ENCODE measurements at regions not wholly inside any gene's neighbourhood (a gene's known extent, or its start where the extent isn't known, plus 50 kb on each side); places are given as distances from the start of the nearest gene placed in this dataset.

GRCh38 chr1:229991104-229991513 is 75.9 kb upstream of the GALNT2 start:
- dilution Hi-C loops (cut with MboI; ENCODE audit: extremely low pct_ligation_motif_present, low sequenced_read_pairs) = no loop called here
- no peak overlapping the region for H3K4me3 ChIP-seq (ENCODE audit: control insufficient read depth in 2 of 3, extremely low read depth in 1 of 3, insufficient read depth in 2 of 3, low read depth in 1 of 3, low read length in 3 of 3)

GRCh38 chr1:229991724-229992333 is 75.2 kb upstream of the GALNT2 start:
- no peaks in the 10 kb centered on the region for H3K36me3 ChIP-seq (ENCODE audit: control insufficient read depth in 2 of 2, extremely low read depth in 1 of 2, insufficient read depth in 2 of 2, low read length in 2 of 2)
- dilution Hi-C loops (cut with MboI; ENCODE audit: extremely low pct_ligation_motif_present, low sequenced_read_pairs) = no loop called here

More at GRCh38 chr1:229991104-229991513, 75.9 kb upstream of the GALNT2 start:
- no peaks in the 10 kb centered on the region for H3K9me1 ChIP-seq (ENCODE audit: control insufficient read depth, extremely low read depth, insufficient read depth, low read length)
- H3K9me3 ChIP-seq (ENCODE audit: control insufficient read depth, low read depth, low read length) = no peaks in the 10 kb centered on the region
- H3K27me3 ChIP-seq (ENCODE audit: control insufficient read depth, extremely low read depth, insufficient read depth, low read length) = no peaks in the 10 kb centered on the region
- H3K27ac ChIP-seq (ENCODE audit: control insufficient read depth, insufficient read depth, low read length) = no peak overlapping the region
- no peaks in the 10 kb centered on the region for H4K20me1 ChIP-seq (ENCODE audit: control insufficient read depth, extremely low read depth, insufficient read depth, low read length)
- H3K36me3 ChIP-seq (ENCODE audit: control insufficient read depth in 2 of 2, extremely low read depth in 1 of 2, insufficient read depth in 2 of 2, low read length in 2 of 2) = no peaks in the 10 kb centered on the region
- H2AFZ ChIP-seq (ENCODE audit: control insufficient read depth, low read length) = no peak overlapping the region
- TF ChIP-seq EZH2 (IDR thresholded peaks at IDR 0.05; ENCODE audit: low read length) (no peak), CTCF (optimal IDR thresholded peaks at IDR 0.05 in 1 of 3, IDR thresholded peaks at IDR 0.05 in 1 of 3, conservative IDR thresholded peaks at IDR 0.05 in 1 of 3; ENCODE audit: extremely low read depth in 1 of 3, insufficient read depth in 2 of 3, low read length in 3 of 3) (no peak)
- H3K9ac ChIP-seq (ENCODE audit: control insufficient read depth, extremely low read depth, insufficient read depth, low read length) = no peak overlapping the region
- H3K79me2 ChIP-seq (ENCODE audit: control insufficient read depth, insufficient read depth, low read length) = no peaks in the 10 kb centered on the region
- H3K4me1 ChIP-seq (ENCODE audit: control insufficient read depth, extremely low read depth, insufficient read depth, low read length) = peaks cover under 1% of the 10 kb centered on the region
- H3K4me2 ChIP-seq (ENCODE audit: control insufficient read depth, extremely low read depth, insufficient read depth, low read depth, low read length) = no peak overlapping the region
- FAIRE-seq (no peak), DNase-seq (ENCODE audit: low read depth, low spot score) (no peak)

More at GRCh38 chr1:229991724-229992333, 75.2 kb upstream of the GALNT2 start:
- Histone ChIP-seq H3K79me2 (ENCODE audit: control insufficient read depth, insufficient read depth, low read length) (no peaks in the 10 kb centered on the region), H3K4me1 (ENCODE audit: control insufficient read depth, extremely low read depth, insufficient read depth, low read length) (peaks cover 5% of the 10 kb centered on the region), H3K27me3 (ENCODE audit: control insufficient read depth, extremely low read depth, insufficient read depth, low read length) (no peaks in the 10 kb centered on the region), H3K9ac (ENCODE audit: control insufficient read depth, extremely low read depth, insufficient read depth, low read length) (no peak overlapping the region), H4K20me1 (ENCODE audit: control insufficient read depth, extremely low read depth, insufficient read depth, low read length) (no peaks in the 10 kb centered on the region), H3K4me2 (ENCODE audit: control insufficient read depth, extremely low read depth, insufficient read depth, low read depth, low read length) (no peak overlapping the region), H3K9me1 (ENCODE audit: control insufficient read depth, extremely low read depth, insufficient read depth, low read length) (no peaks in the 10 kb centered on the region), H2AFZ (ENCODE audit: control insufficient read depth, low read length) (no peak overlapping the region), H3K9me3 (ENCODE audit: control insufficient read depth, low read depth, low read length) (no peaks in the 10 kb centered on the region), H3K27ac (ENCODE audit: control insufficient read depth, insufficient read depth, low read length) (no peak overlapping the region), H3K4me3 (ENCODE audit: control insufficient read depth in 2 of 3, extremely low read depth in 1 of 3, insufficient read depth in 2 of 3, low read depth in 1 of 3, low read length in 3 of 3) (no peak overlapping the region)
- no peak for DNase-seq (ENCODE audit: low read depth, low spot score)
- no peak for TF ChIP-seq EZH2 (IDR thresholded peaks at IDR 0.05; ENCODE audit: low read length)
- TF ChIP-seq CTCF (optimal IDR thresholded peaks at IDR 0.05 in 1 of 3, IDR thresholded peaks at IDR 0.05 in 1 of 3, conservative IDR thresholded peaks at IDR 0.05 in 1 of 3; ENCODE audit: extremely low read depth in 1 of 3, insufficient read depth in 2 of 3, low read length in 3 of 3) = no peak
- no peak for FAIRE-seq

Data from keratinocyte (primary cell).